Neuronal stem cell (in vitro differentiated cells): ENCODE measurements at regions not wholly inside any gene's neighbourhood (a gene's known extent, or its start where the extent isn't known, plus 50 kb on each side); places are given as distances from the start of the nearest gene placed in this dataset.
"Not testable (repeated sequence)": the region's sequence is repeated elsewhere in the genome, so short reads cannot be mapped to it uniquely, and the experiment has no call there.

Experiments used
- DNase-seq: peaks from one replicate; pipeline ENCODE4 v3.0.0-alpha.2; 2013; ENCODE audit warnings: low spot score
- H2AFZ ChIP-seq: one replicate; pipeline ENCODE4 v1.6.1; 2013; ENCODE audit warnings: mild to moderate bottlenecking, low read length, inconsistent platforms
- H2AK5ac ChIP-seq: 2 replicates; pipeline ENCODE4 v1.6.1; 2013; ENCODE audit warnings: low read depth, mild to moderate bottlenecking, inconsistent platforms, low read length, moderate library complexity, mixed read lengths
- H2BK120ac ChIP-seq: 2 replicates; pipeline ENCODE4 v1.6.1; 2013; ENCODE audit warnings: low read depth, mild to moderate bottlenecking, inconsistent platforms, low read length, moderate library complexity, mixed read lengths
- H2BK12ac ChIP-seq: one replicate; pipeline ENCODE4 v1.6.1; 2013; ENCODE audit warnings: low read length, inconsistent platforms
- H2BK15ac ChIP-seq: 2 replicates; pipeline ENCODE4 v1.6.1; 2013; ENCODE audit warnings: mild to moderate bottlenecking, low read length, inconsistent platforms, mixed read lengths
- H2BK5ac ChIP-seq: one replicate; pipeline ENCODE4 v1.6.1; 2013; ENCODE audit warnings: inconsistent platforms, mild to moderate bottlenecking, low read length, moderate library complexity
- H3K14ac ChIP-seq: one replicate; pipeline ENCODE4 v1.6.1; 2013; ENCODE audit warnings: low read length, inconsistent platforms
- H3K18ac ChIP-seq: 2 replicates; pipeline ENCODE4 v1.6.1; 2013; ENCODE audit warnings: low read length, inconsistent platforms
- H3K23ac ChIP-seq: 2 replicates; pipeline ENCODE4 v1.6.1; 2013; ENCODE audit warnings: low read depth, mild to moderate bottlenecking, mixed read lengths, low read length, inconsistent platforms; ENCODE audit not compliant: poor library complexity
- H3K27ac ChIP-seq: replicated peaks from 3 replicates; pipeline ENCODE4 v1.5.1; 2013; ENCODE audit warnings: low read length, inconsistent platforms
- H3K27me3 ChIP-seq, 3 experiments: 2 replicates each; pipeline ENCODE4 v1.6.1; 2013; ENCODE audit warnings: low read length in 3 of 3, mild to moderate bottlenecking in 2 of 3, inconsistent platforms in 1 of 3, low read depth in 1 of 3, mixed read lengths in 1 of 3, moderate library complexity in 1 of 3; ENCODE audit not compliant: control insufficient read depth in 3 of 3, insufficient read depth in 3 of 3
- H3K36me3 ChIP-seq, 2 donors: replicated peaks in 1 of 2; 2 replicates each; pipeline ENCODE4 v1.6.1; 2013; ENCODE audit warnings: low read length in 2 of 2; ENCODE audit not compliant: control insufficient read depth in 2 of 2, insufficient read depth in 2 of 2
- H3K4ac ChIP-seq: 2 replicates; pipeline ENCODE4 v1.6.1; 2013; ENCODE audit warnings: inconsistent platforms, mild to moderate bottlenecking, low read length, moderate library complexity
- H3K4me1 ChIP-seq, 2 donors: 1 replicate in 1 of 2; 2 replicates in 1 of 2; pipeline ENCODE4 v1.6.1; 2013; ENCODE audit warnings: low read length in 2 of 2, low read depth in 1 of 2; ENCODE audit not compliant: control insufficient read depth in 2 of 2, insufficient read depth in 1 of 2
- H3K4me2 ChIP-seq: one replicate; pipeline ENCODE4 v1.6.1; 2013; ENCODE audit warnings: mild to moderate bottlenecking, low read length, inconsistent platforms; ENCODE audit not compliant: insufficient read depth, poor library complexity, severe bottlenecking
- H3K4me3 ChIP-seq, 2 donors: 2 replicates each; pipeline ENCODE4 v1.5.1; 2013; ENCODE audit warnings: low read length in 2 of 2, mild to moderate bottlenecking in 2 of 2, inconsistent platforms in 1 of 2, moderate library complexity in 1 of 2
- H3K79me1 ChIP-seq: one replicate; pipeline ENCODE4 v1.6.1; 2013; ENCODE audit warnings: low read depth, mild to moderate bottlenecking, inconsistent platforms, low read length, moderate library complexity
- H3K9ac ChIP-seq: one replicate; pipeline ENCODE4 v1.6.1; 2013; ENCODE audit warnings: mild to moderate bottlenecking, low read depth, low read length, inconsistent platforms; ENCODE audit not compliant: poor library complexity
- H3K9me3 ChIP-seq, 2 donors: replicated peaks in 1 of 2; 2 replicates each; pipeline versions ENCODE3 to v1.6.1; 2013; ENCODE audit warnings: low read length in 2 of 2, mild to moderate bottlenecking in 2 of 2, inconsistent platforms in 1 of 2, low read depth in 1 of 2, mixed read lengths in 1 of 2, moderate library complexity in 1 of 2; ENCODE audit not compliant: control insufficient read depth in 2 of 2, insufficient read depth in 1 of 2
- H4K8ac ChIP-seq: one replicate; pipeline ENCODE4 v1.6.1; 2013; ENCODE audit warnings: low read depth, mild to moderate bottlenecking, inconsistent platforms, low read length, moderate library complexity
- H4K91ac ChIP-seq: one replicate; pipeline ENCODE4 v1.6.1; 2013; ENCODE audit warnings: low read length, low read depth, mild to moderate bottlenecking, inconsistent platforms; ENCODE audit not compliant: poor library complexity
- WGBS, 2 donors: extraction: QIAGEN DNeasy Blood & Tissue Kit; methylation state at CpG; one replicate each; pipeline ENCODE4 v1.1.7; 2013; ENCODE audit warnings: missing lambda C conversion rate in 2 of 2, mixed read lengths in 1 of 2; ENCODE audit not compliant: insufficient read length in 2 of 2, insufficient replicate concordance in 1 of 2; ENCODE audit errors: extremely low coverage in 2 of 2; 5-methylcytosine and 5-hydroxymethylcytosine counted together

GRCh38 chr2:87667027-87667426 lies 80.9 kb upstream of the PLGLB2 start:
- not testable (repeated sequence) for H2BK12ac ChIP-seq, H3K4me2 ChIP-seq, H2AK5ac ChIP-seq, H2BK5ac ChIP-seq, H3K23ac ChIP-seq, H3K4me3 ChIP-seq, H2BK15ac ChIP-seq, H3K4me1 ChIP-seq, H3K4ac ChIP-seq, H3K14ac ChIP-seq, H2BK120ac ChIP-seq, H3K18ac ChIP-seq, H3K9ac ChIP-seq, H4K8ac ChIP-seq, H4K91ac ChIP-seq, H2AFZ ChIP-seq, H3K79me1 ChIP-seq, DNase-seq, H3K27ac ChIP-seq, H3K9me3 ChIP-seq, H3K36me3 ChIP-seq, H3K27me3 ChIP-seq

- H3K4me3 ChIP-seq, H2AFZ ChIP-seq, H3K79me1 ChIP-seq, H3K27ac ChIP-seq, H3K36me3 ChIP-seq, H3K9me3 ChIP-seq, H3K23ac ChIP-seq, H3K4me2 ChIP-seq, H3K14ac ChIP-seq, H3K4ac ChIP-seq, H2BK12ac ChIP-seq, H4K8ac ChIP-seq, H2AK5ac ChIP-seq, H3K4me1 ChIP-seq, H3K18ac ChIP-seq, H3K9ac ChIP-seq, DNase-seq, H4K91ac ChIP-seq, H2BK15ac ChIP-seq, H2BK5ac ChIP-seq, H2BK120ac ChIP-seq, H3K27me3 ChIP-seq: not testable (repeated sequence)
- WGBS, 2 donors = no CpG with 5 or more reads among the region's 5 CpGs
Observed at GRCh38 chr2:87668361-87668760, 79.5 kb upstream of the PLGLB2 start.

GRCh38 chr2:87669633-87670231 lies 78.2 kb upstream of the PLGLB2 start:
- not testable (repeated sequence) for H3K27ac ChIP-seq, H3K14ac ChIP-seq, H3K4me2 ChIP-seq, H3K23ac ChIP-seq, H3K4ac ChIP-seq, H3K79me1 ChIP-seq, DNase-seq, H2BK15ac ChIP-seq, H3K4me3 ChIP-seq, H2BK12ac ChIP-seq, H4K91ac ChIP-seq, H2AFZ ChIP-seq, H3K9me3 ChIP-seq, H2BK5ac ChIP-seq, H3K36me3 ChIP-seq, H3K18ac ChIP-seq, H2AK5ac ChIP-seq, H2BK120ac ChIP-seq, H3K27me3 ChIP-seq, H4K8ac ChIP-seq, H3K4me1 ChIP-seq, H3K9ac ChIP-seq
- no CpG with 5 or more reads among the region's 8 CpGs for WGBS, 2 donors

GRCh38 chr2:87672404-87672803 lies 75.5 kb upstream of the PLGLB2 start:
- not testable (repeated sequence) for H4K8ac ChIP-seq, H3K36me3 ChIP-seq, H2BK12ac ChIP-seq, H2AK5ac ChIP-seq, H2BK5ac ChIP-seq, H3K27me3 ChIP-seq, H2BK120ac ChIP-seq, H3K4ac ChIP-seq, H4K91ac ChIP-seq, H3K79me1 ChIP-seq, H3K4me2 ChIP-seq, H3K14ac ChIP-seq, H3K9me3 ChIP-seq, H3K9ac ChIP-seq, H3K4me1 ChIP-seq, H3K18ac ChIP-seq, H2AFZ ChIP-seq, H3K4me3 ChIP-seq, H2BK15ac ChIP-seq, H3K27ac ChIP-seq, H3K23ac ChIP-seq, DNase-seq
- WGBS, 2 donors = no CpG with 5 or more reads among the region's 4 CpGs
